ENCODE measurements at regions not wholly inside any gene's neighbourhood (a gene's known extent, or its start where the extent isn't known, plus 50 kb on each side); places are given as distances from the start of the nearest gene placed in this dataset.

DNA sequence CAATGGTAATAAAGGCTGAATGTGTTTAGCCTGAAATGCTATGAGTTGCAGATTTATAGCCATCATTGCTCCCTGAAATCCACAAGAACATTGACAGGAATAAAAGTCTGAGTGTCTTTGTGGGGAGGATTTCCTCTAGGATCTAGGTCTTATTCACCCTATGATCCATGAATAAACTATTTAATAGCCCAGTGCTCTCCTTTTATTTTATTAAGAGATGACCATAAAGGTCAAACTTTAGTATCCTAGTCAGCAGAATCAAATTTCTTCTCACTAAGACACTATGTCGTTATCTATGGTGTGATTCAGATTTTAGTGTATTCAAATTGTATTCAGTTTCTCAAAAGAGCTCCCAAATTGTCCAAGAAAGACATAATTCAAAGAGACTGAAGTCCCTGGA, 67.8 kb upstream of the AKR1E2 start (continued):
- TF ChIP-seq, protein P1, sequence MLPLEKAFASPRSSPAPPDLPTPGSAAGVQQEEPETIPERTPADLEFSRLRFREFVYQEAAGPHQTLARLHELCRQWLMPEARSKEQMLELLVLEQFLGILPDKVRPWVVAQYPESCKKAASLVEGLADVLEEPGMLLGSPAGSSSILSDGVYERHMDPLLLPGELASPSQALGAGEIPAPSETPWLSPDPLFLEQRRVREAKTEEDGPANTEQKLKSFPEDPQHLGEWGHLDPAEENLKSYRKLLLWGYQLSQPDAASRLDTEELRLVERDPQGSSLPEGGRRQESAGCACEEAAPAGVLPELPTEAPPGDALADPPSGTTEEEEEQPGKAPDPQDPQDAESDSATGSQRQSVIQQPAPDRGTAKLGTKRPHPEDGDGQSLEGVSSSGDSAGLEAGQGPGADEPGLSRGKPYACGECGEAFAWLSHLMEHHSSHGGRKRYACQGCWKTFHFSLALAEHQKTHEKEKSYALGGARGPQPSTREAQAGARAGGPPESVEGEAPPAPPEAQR (CRISPR knock-in tag; IDR thresholded peaks at IDR 0.05), result no peak
- TF ChIP-seq JUN (CRISPR knock-in tag; IDR thresholded peaks at IDR 0.05) (no peak), ZNF317 (CRISPR knock-in tag; IDR thresholded peaks at IDR 0.05; ENCODE audit: borderline replicate concordance, low read depth) (no peak)

DNA sequence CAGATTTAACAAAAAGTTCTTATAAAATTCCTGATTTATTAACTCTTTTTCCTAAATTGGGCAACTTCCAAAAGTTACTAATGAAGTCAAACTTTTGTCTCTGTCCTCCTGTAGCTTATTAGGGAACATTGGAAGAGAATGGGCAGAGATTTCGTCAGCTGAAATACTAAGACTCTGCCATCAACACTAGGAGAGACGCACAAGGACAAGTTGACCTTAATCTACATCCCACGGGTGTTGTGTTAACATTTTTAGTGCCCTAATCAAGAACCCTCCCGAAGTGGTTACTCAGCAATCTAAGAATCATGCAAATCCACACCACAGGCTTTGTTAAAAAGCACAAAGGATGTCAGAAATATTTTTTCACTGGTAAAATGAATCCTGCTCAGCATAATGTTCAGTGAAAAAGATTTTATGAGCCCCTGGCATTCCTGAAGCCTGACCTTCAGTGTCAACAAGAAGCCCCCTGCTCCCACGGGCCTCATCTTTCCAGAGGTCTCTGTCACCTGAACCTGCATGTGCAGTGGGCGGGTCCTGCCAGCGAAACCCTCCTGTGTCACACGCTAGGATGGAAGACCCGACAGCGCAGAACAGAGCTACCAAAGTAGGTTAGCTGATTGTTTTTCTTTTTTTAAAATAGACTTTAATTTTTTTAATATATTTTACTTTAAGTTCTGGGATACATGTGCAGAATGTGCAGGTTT, 70.6 kb upstream of the AKR1E2 start:
- ChIA-PET CTCF (no interaction called here), POLR2A (no interaction called here)
- TF ChIP-seq, protein P2, sequence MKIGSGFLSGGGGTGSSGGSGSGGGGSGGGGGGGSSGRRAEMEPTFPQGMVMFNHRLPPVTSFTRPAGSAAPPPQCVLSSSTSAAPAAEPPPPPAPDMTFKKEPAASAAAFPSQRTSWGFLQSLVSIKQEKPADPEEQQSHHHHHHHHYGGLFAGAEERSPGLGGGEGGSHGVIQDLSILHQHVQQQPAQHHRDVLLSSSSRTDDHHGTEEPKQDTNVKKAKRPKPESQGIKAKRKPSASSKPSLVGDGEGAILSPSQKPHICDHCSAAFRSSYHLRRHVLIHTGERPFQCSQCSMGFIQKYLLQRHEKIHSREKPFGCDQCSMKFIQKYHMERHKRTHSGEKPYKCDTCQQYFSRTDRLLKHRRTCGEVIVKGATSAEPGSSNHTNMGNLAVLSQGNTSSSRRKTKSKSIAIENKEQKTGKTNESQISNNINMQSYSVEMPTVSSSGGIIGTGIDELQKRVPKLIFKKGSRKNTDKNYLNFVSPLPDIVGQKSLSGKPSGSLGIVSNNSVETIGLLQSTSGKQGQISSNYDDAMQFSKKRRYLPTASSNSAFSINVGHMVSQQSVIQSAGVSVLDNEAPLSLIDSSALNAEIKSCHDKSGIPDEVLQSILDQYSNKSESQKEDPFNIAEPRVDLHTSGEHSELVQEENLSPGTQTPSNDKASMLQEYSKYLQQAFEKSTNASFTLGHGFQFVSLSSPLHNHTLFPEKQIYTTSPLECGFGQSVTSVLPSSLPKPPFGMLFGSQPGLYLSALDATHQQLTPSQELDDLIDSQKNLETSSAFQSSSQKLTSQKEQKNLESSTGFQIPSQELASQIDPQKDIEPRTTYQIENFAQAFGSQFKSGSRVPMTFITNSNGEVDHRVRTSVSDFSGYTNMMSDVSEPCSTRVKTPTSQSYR (CRISPR knock-in tag; IDR thresholded peaks at IDR 0.05), result no peak
- TF ChIP-seq, protein P3, sequence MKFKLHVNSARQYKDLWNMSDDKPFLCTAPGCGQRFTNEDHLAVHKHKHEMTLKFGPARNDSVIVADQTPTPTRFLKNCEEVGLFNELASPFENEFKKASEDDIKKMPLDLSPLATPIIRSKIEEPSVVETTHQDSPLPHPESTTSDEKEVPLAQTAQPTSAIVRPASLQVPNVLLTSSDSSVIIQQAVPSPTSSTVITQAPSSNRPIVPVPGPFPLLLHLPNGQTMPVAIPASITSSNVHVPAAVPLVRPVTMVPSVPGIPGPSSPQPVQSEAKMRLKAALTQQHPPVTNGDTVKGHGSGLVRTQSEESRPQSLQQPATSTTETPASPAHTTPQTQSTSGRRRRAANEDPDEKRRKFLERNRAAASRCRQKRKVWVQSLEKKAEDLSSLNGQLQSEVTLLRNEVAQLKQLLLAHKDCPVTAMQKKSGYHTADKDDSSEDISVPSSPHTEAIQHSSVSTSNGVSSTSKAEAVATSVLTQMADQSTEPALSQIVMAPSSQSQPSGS (CRISPR knock-in tag; IDR thresholded peaks at IDR 0.05; ENCODE audit: borderline replicate concordance, low read depth), result no peak
- no peak for TF ChIP-seq NR2C2 (CRISPR knock-in tag; IDR thresholded peaks at IDR 0.05)
- TF ChIP-seq, protein P4, sequence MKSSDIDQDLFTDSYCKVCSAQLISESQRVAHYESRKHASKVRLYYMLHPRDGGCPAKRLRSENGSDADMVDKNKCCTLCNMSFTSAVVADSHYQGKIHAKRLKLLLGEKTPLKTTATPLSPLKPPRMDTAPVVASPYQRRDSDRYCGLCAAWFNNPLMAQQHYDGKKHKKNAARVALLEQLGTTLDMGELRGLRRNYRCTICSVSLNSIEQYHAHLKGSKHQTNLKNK (CRISPR knock-in tag; IDR thresholded peaks at IDR 0.05), result no peak
- TF ChIP-seq ZNF121 (CRISPR knock-in tag; IDR thresholded peaks at IDR 0.05), result no peak
- TF ChIP-seq, protein P5, sequence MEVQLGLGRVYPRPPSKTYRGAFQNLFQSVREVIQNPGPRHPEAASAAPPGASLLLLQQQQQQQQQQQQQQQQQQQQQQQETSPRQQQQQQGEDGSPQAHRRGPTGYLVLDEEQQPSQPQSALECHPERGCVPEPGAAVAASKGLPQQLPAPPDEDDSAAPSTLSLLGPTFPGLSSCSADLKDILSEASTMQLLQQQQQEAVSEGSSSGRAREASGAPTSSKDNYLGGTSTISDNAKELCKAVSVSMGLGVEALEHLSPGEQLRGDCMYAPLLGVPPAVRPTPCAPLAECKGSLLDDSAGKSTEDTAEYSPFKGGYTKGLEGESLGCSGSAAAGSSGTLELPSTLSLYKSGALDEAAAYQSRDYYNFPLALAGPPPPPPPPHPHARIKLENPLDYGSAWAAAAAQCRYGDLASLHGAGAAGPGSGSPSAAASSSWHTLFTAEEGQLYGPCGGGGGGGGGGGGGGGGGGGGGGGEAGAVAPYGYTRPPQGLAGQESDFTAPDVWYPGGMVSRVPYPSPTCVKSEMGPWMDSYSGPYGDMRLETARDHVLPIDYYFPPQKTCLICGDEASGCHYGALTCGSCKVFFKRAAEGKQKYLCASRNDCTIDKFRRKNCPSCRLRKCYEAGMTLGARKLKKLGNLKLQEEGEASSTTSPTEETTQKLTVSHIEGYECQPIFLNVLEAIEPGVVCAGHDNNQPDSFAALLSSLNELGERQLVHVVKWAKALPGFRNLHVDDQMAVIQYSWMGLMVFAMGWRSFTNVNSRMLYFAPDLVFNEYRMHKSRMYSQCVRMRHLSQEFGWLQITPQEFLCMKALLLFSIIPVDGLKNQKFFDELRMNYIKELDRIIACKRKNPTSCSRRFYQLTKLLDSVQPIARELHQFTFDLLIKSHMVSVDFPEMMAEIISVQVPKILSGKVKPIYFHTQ (CRISPR knock-in tag; IDR thresholded peaks at IDR 0.05), result no peak
- no peak for TF ChIP-seq TCF7 (CRISPR knock-in tag; IDR thresholded peaks at IDR 0.05; ENCODE audit: low read depth)
- no peak for TF ChIP-seq FOXJ3 (CRISPR knock-in tag; IDR thresholded peaks at IDR 0.05; ENCODE audit: borderline replicate concordance)
- no peak for TF ChIP-seq NR1H2 (CRISPR knock-in tag; IDR thresholded peaks at IDR 0.05)
- TF ChIP-seq, protein P6, sequence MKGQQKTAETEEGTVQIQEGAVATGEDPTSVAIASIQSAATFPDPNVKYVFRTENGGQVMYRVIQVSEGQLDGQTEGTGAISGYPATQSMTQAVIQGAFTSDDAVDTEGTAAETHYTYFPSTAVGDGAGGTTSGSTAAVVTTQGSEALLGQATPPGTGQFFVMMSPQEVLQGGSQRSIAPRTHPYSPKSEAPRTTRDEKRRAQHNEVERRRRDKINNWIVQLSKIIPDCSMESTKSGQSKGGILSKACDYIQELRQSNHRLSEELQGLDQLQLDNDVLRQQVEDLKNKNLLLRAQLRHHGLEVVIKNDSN (CRISPR knock-in tag; IDR thresholded peaks at IDR 0.05), result no peak
- TF ChIP-seq NFYB (CRISPR knock-in tag; conservative IDR thresholded peaks at IDR 0.05; ENCODE audit: low read depth), result no peak
- no peak for TF ChIP-seq IRF2 (CRISPR knock-in tag; IDR thresholded peaks at IDR 0.05; ENCODE audit: borderline replicate concordance, low read depth)
- TF ChIP-seq, protein P7, sequence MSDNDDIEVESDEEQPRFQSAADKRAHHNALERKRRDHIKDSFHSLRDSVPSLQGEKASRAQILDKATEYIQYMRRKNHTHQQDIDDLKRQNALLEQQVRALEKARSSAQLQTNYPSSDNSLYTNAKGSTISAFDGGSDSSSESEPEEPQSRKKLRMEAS (CRISPR knock-in tag; IDR thresholded peaks at IDR 0.05), result no peak
- TF ChIP-seq CREM (CRISPR knock-in tag; IDR thresholded peaks at IDR 0.05), result no peak
- no peak for TF ChIP-seq OVOL2 (CRISPR knock-in tag; IDR thresholded peaks at IDR 0.05; ENCODE audit: borderline replicate concordance)
- TF ChIP-seq, protein P8, sequence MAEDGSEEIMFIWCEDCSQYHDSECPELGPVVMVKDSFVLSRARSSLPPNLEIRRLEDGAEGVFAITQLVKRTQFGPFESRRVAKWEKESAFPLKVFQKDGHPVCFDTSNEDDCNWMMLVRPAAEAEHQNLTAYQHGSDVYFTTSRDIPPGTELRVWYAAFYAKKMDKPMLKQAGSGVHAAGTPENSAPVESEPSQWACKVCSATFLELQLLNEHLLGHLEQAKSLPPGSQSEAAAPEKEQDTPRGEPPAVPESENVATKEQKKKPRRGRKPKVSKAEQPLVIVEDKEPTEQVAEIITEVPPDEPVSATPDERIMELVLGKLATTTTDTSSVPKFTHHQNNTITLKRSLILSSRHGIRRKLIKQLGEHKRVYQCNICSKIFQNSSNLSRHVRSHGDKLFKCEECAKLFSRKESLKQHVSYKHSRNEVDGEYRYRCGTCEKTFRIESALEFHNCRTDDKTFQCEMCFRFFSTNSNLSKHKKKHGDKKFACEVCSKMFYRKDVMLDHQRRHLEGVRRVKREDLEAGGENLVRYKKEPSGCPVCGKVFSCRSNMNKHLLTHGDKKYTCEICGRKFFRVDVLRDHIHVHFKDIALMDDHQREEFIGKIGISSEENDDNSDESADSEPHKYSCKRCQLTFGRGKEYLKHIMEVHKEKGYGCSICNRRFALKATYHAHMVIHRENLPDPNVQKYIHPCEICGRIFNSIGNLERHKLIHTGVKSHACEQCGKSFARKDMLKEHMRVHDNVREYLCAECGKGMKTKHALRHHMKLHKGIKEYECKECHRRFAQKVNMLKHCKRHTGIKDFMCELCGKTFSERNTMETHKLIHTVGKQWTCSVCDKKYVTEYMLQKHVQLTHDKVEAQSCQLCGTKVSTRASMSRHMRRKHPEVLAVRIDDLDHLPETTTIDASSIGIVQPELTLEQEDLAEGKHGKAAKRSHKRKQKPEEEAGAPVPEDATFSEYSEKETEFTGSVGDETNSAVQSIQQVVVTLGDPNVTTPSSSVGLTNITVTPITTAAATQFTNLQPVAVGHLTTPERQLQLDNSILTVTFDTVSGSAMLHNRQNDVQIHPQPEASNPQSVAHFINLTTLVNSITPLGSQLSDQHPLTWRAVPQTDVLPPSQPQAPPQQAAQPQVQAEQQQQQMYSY (CRISPR knock-in tag; IDR thresholded peaks at IDR 0.05), result no peak
- no peak for TF ChIP-seq ZNF219 (CRISPR knock-in tag; IDR thresholded peaks at IDR 0.05; ENCODE audit: borderline replicate concordance)
- TF ChIP-seq, protein P9, sequence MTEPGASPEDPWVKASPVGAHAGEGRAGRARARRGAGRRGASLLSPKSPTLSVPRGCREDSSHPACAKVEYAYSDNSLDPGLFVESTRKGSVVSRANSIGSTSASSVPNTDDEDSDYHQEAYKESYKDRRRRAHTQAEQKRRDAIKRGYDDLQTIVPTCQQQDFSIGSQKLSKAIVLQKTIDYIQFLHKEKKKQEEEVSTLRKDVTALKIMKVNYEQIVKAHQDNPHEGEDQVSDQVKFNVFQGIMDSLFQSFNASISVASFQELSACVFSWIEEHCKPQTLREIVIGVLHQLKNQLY (CRISPR knock-in tag; IDR thresholded peaks at IDR 0.05), result no peak
- no peak for TF ChIP-seq NFE2L1 (CRISPR knock-in tag; IDR thresholded peaks at IDR 0.05)
- Mint-ChIP-seq H3K4me3 (no peak overlapping the region), H3K9me3 (no peaks in the 10 kb centered on the region), H3K27me3 (ENCODE audit: low read depth) (no peaks in the 10 kb centered on the region), H3K27ac (no peak overlapping the region), H3K36me3 (no peaks in the 10 kb centered on the region), H3K4me1 (no peaks in the 10 kb centered on the region)
- ATAC-seq, result no peak
- DNase-seq (ENCODE audit: low spot score), result no peak
